B cell (primary cell): ENCODE measurements at regions not wholly inside any gene's neighbourhood (a gene's known extent, or its start where the extent isn't known, plus 50 kb on each side); places are given as distances from the start of the nearest gene placed in this dataset.

ENCODE experiments used
- ATAC-seq: fragments of 200-7000 bp; cut with Tn5 transposase; one replicate; pipeline ENCODE4 v1.10.0; 2021; ENCODE audit warnings: low read depth, mild to moderate bottlenecking, moderate number of reproducible peaks, moderate library complexity
- CTCF ChIA-PET: fragments of 350-600 bp; sonication (Branson Sonifier 250); formaldehyde crosslinking; loops from one replicate; lab custom pipeline; 2021; ENCODE audit warnings: antibody characterized with exemption, inconsistent platforms; lab: Charles Lee
- POLR2A ChIA-PET: fragments of 350-600 bp; sonication (Branson Sonifier 250); formaldehyde crosslinking; loops from one replicate; lab custom pipeline; 2021; ENCODE audit warnings: antibody characterized with exemption; lab: Charles Lee
- DNase-seq: peaks from one replicate; pipeline ENCODE4 v3.0.0; 2013
- H2AFZ ChIP-seq: 2 replicates; pipeline ENCODE4 v1.6.1; 2012; ENCODE audit warnings: mild to moderate bottlenecking, low read depth, low read length; ENCODE audit not compliant: insufficient read depth, poor library complexity, severe bottlenecking
- H3K27ac ChIP-seq, 2 donors: 1 replicate in 1 of 2; 2 replicates in 1 of 2; pipeline ENCODE4 v1.5.1; 2012 to 2013; ENCODE audit warnings: low read length in 2 of 2, mild to moderate bottlenecking in 2 of 2, moderate library complexity in 1 of 2
- H3K27me3 ChIP-seq, 4 experiments: fragments of 200-600 bp in 1 of 4; sonication (generic) in 1 of 4; replicated peaks in 1 of 4; 1 replicate in 2 of 4; 2 replicates in 2 of 4; pipeline versions ENCODE4 v1.6.1 to v1.7.0; 2013 to 2016; ENCODE audit warnings: low read length in 3 of 4, mild to moderate bottlenecking in 2 of 4, mixed read lengths in 1 of 4, moderate library complexity in 1 of 4; ENCODE audit not compliant: insufficient read depth in 4 of 4, control insufficient read depth in 3 of 4; ENCODE audit errors: control extremely low read depth in 1 of 4
- H3K36me3 ChIP-seq, 2 experiments: replicated peaks in 1 of 2; 1 replicate in 1 of 2; 2 replicates in 1 of 2; pipeline versions ENCODE4 v1.6.1 to v1.7.1; 2013; ENCODE audit warnings: low read length in 1 of 2; ENCODE audit not compliant: insufficient read depth in 2 of 2, control insufficient read depth in 1 of 2; ENCODE audit errors: control extremely low read depth in 1 of 2, extremely low read depth in 1 of 2
- H3K4me1 ChIP-seq, 2 donors: fragments of 200-600 bp in 1 of 2; sonication (generic) in 1 of 2; 1 replicate in 1 of 2; 2 replicates in 1 of 2; pipeline versions ENCODE4 v1.5.1 to v1.6.1; 2013 to 2017; ENCODE audit warnings: low read length in 2 of 2; ENCODE audit not compliant: control insufficient read depth in 2 of 2, insufficient read depth in 2 of 2
- H3K4me2 ChIP-seq: replicated peaks from 2 replicates; pipeline ENCODE3; 2012; ENCODE audit warnings: mild to moderate bottlenecking, low read depth, low read length; ENCODE audit not compliant: poor library complexity, severe bottlenecking
- H3K4me3 ChIP-seq, 5 experiments: fragments of 200-600 bp in 1 of 5; sonication (generic) in 1 of 5; 1 replicate in 3 of 5; 2 replicates in 2 of 5; pipeline versions ENCODE4 v1.5.1 to v1.7.0; 2011 to 2016; ENCODE audit warnings: low read length in 4 of 5, mild to moderate bottlenecking in 4 of 5, low read depth in 2 of 5, control low read depth in 1 of 5, moderate library complexity in 1 of 5; ENCODE audit not compliant: insufficient read depth in 1 of 5; ENCODE audit errors: control extremely low read depth in 1 of 5, extremely low read depth in 1 of 5
- H3K79me2 ChIP-seq: fragments of 200-600 bp; sonication (generic); one replicate; pipeline ENCODE4 v1.6.0; 2016; ENCODE audit warnings: low read length; ENCODE audit not compliant: control insufficient read depth, insufficient read depth
- H3K9ac ChIP-seq: fragments of 200-600 bp; sonication (generic); 2 replicates; pipeline ENCODE4 v1.6.1; 2017; ENCODE audit warnings: mild to moderate bottlenecking, low read length, moderate library complexity
- H3K9me3 ChIP-seq, 3 donors: one replicate each; pipeline versions ENCODE4 v1.6.1 to v1.7.1; 2013; ENCODE audit warnings: low read length in 2 of 3; ENCODE audit not compliant: control insufficient read depth in 2 of 3, insufficient read depth in 1 of 3; ENCODE audit errors: control extremely low read depth in 1 of 3
- H4K20me1 ChIP-seq: 2 replicates; pipeline ENCODE4 v1.6.0; 2012; ENCODE audit warnings: mild to moderate bottlenecking, low read length; ENCODE audit not compliant: insufficient read depth, control insufficient read depth, poor library complexity, severe bottlenecking
- H3K27ac Mint-ChIP-seq: one replicate; pipeline ENCODE4 v1.8.0; 2021; ENCODE audit warnings: mixed read lengths
- H3K27me3 Mint-ChIP-seq: one replicate; pipeline ENCODE4 v1.8.0; 2021; ENCODE audit warnings: mixed read lengths
- H3K4me1 Mint-ChIP-seq: one replicate; pipeline ENCODE4 v1.8.0; 2021; ENCODE audit warnings: mixed read lengths
- H3K4me3 Mint-ChIP-seq: one replicate; pipeline ENCODE4 v1.8.0; 2021; ENCODE audit warnings: mixed read lengths
- H3K9me3 Mint-ChIP-seq: one replicate; pipeline ENCODE4 v1.8.0; 2022; ENCODE audit warnings: mixed read lengths; ENCODE audit not compliant: insufficient read depth
- CTCF ChIP-seq: fragments of 200-600 bp; IDR thresholded peaks from one replicate; pipeline ENCODE4 v1.8.0; 2022; ENCODE audit warnings: antibody characterized with exemption, mild to moderate bottlenecking
- EZH2 ChIP-seq: IDR thresholded peaks from 2 replicates; pipeline ENCODE4 v1.6.1; 2012; ENCODE audit warnings: borderline replicate concordance, low read depth, mild to moderate bottlenecking, moderate library complexity, low read length; ENCODE audit not compliant: insufficient read depth, poor library complexity, severe bottlenecking
- WGBS: methylation state at CpG from one replicate; pipeline ENCODE4 v1.1.5; 2013; ENCODE audit warnings: missing lambda C conversion rate; ENCODE audit not compliant: insufficient coverage; 5-methylcytosine and 5-hydroxymethylcytosine counted together
- intact Hi-C: fragments of 100-400 bp; cut with micrococcal nuclease; formaldehyde crosslinking; loops from one replicate; pipeline ENCODE4 v1.10.0; 2022

- Mint-ChIP-seq H3K9me3 (no peaks in the 10 kb centered on the region), H3K4me1 (no peaks in the 10 kb centered on the region), H3K27ac (no peak overlapping the region), H3K4me3 (no peak overlapping the region), H3K27me3 (no peaks in the 10 kb centered on the region)
- ChIA-PET POLR2A (no interaction called here), CTCF (interaction anchor here (1.0 kb wide), 1 partner anchor 611 kb away, joined by 3 read pairs; no protein-coding TSS in a partner anchor)
- Histone ChIP-seq H3K27me3 (no peaks in the 10 kb centered on the region), H3K27ac (no peak overlapping the region), H3K9me3 (no peaks in the 10 kb centered on the region), H4K20me1 (no peaks in the 10 kb centered on the region), H3K9ac (no peak overlapping the region), H2AFZ (no peak overlapping the region), H3K4me1 (no peaks in the 10 kb centered on the region), H3K36me3 (no peaks in the 10 kb centered on the region), H3K4me3 (no peak overlapping the region), H3K4me2 (no peak overlapping the region), H3K79me2 (no peaks in the 10 kb centered on the region)
- TF ChIP-seq EZH2 (no peak), CTCF (peak; percentile 35)
- ATAC-seq (no peak), DNase-seq (no peak)
- intact Hi-C loops = no loop called here
- WGBS = 40% methylated on average over 2 of the region's 5 CpGs
Measured at GRCh38 chr9:100700689-100701318, 122.9 kb downstream of the CAVIN4 start.

GRCh38 chr9:100714372-100715099 is 136.7 kb downstream of the CAVIN4 start:
- H4K20me1 ChIP-seq = no peaks in the 10 kb centered on the region
- H3K9me3 Mint-ChIP-seq = peaks cover 3% of the 10 kb centered on the region
- DNase-seq = peak; percentile 24
- H3K9ac ChIP-seq = no peak overlapping the region
- H3K27ac Mint-ChIP-seq = no peak overlapping the region
- H3K27me3 ChIP-seq = peaks cover 0 to 6% (median 0%) of the 10 kb centered on the region in 4 experiments
- no peaks in the 10 kb centered on the region for H3K36me3 ChIP-seq
- intact Hi-C loops = no loop called here
- no peaks in the 10 kb centered on the region for H3K27me3 Mint-ChIP-seq
- no peaks in the 10 kb centered on the region for H3K4me1 Mint-ChIP-seq
- WGBS = 100% methylated on average over 1 of the region's 11 CpGs
- TF ChIP-seq EZH2 (no peak), CTCF (peak; percentile 70)
- ChIA-PET CTCF (interaction anchor here (1.4 to 2.5 kb wide), 2 partner anchors 10 to 597 kb away, joined by 3 to 15 read pairs; no protein-coding TSS in a partner anchor), POLR2A (no interaction called here)
- H3K79me2 ChIP-seq = no peaks in the 10 kb centered on the region
- H3K4me1 ChIP-seq = no peaks in the 10 kb centered on the region
- peaks cover 0 to 13% (median 0%) of the 10 kb centered on the region in 3 donors for H3K9me3 ChIP-seq
- no peak overlapping the region for H3K4me3 ChIP-seq
- ATAC-seq = no peak
- no peak overlapping the region for H3K27ac ChIP-seq
- no peak overlapping the region for H3K4me3 Mint-ChIP-seq
- H2AFZ ChIP-seq = no peak overlapping the region
- H3K4me2 ChIP-seq = no peak overlapping the region
